GM18502 (cell line): ENCODE measurements at regions not wholly inside any gene's neighbourhood (a gene's known extent, or its start where the extent isn't known, plus 50 kb on each side); places are given as distances from the start of the nearest gene placed in this dataset.
A peak's percentile ranks its signal among the peaks of the same experiment; 100 is the strongest.

Experiments used
- ATAC-seq: cut with Tn5 transposase; IDR thresholded peaks from one replicate; pipeline ENCODE4 v1.9.1; 2021; ENCODE audit warnings: mild to moderate bottlenecking; ENCODE audit not compliant: unreplicated experiment, poor library complexity

DNA sequence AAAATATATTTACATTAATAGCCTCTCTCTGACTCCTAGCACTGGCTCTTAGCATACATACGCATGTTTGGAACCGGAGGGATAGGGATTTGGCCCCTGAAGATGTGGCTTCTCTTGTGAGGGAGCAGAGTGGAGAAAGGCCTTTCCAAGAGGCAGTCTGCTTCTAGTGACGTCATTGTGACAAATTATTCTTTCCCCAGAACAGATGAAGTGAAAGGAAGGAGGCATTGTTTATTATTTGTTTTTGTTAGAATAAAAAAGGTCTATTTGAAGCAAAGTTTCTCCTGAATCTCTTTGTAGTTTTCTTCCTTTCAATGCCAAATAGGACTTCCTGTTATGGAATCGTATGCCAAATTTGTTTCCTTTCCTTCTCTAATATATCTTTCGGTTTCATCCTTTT is 361.6 kb downstream of the ICE1 start:
- no peak for ATAC-seq

GRCh38 chr5:5783021-5783420 is 360.5 kb downstream of the ICE1 start:
- no peak for ATAC-seq

DNA sequence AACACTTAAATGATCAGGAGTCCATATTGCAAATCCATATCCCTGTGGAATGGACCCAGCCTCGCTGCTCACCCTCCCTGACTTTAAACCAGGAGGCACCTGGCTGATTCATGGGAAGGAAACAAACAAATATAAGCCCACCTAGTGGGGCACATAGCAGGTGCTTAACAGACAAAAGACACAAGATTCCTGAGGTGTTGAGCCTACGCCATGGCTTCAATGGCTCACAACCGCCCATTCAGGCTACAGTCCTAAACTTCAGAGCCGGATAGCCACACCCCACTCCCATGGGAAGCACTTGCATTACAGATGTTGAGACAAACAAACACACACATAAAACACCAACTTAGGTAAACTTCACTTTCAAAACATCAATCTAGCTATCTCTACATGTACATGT is 359.9 kb downstream of the ICE1 start:
- ATAC-seq, result no peak

- ATAC-seq, result peak; percentile 55
Observed at GRCh38 chr5:5781335-5781734, 358.9 kb downstream of the ICE1 start.

GRCh38 chr5:5780253-5780652 is 357.8 kb downstream of the ICE1 start:
- no peak for ATAC-seq

- ATAC-seq, result no peak
Observed at GRCh38 chr5:5777013-5777412, 354.5 kb downstream of the ICE1 start.

GRCh38 chr5:5772202-5772601 is 349.7 kb downstream of the ICE1 start:
- ATAC-seq, result no peak

DNA sequence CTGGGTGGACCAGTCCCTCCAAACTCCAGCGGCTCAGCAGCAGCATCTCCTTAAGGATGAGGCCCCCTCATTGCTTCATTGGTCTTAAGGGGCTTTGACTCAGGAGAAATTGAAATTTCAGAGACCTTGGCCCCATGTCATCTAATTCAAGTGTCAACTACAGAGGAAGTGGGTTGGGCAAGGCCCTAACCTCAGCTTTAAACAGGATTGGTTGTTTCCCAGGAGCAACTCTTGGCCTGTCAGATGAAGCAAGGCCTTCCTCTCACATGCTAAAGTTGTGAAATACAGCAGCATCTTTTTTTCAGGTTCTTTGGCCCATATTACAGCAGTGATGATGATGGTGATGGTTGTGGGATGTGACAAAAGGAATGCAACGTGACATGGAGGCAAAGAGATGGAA is 348.3 kb downstream of the ICE1 start:
- ATAC-seq, result no peak

DNA sequence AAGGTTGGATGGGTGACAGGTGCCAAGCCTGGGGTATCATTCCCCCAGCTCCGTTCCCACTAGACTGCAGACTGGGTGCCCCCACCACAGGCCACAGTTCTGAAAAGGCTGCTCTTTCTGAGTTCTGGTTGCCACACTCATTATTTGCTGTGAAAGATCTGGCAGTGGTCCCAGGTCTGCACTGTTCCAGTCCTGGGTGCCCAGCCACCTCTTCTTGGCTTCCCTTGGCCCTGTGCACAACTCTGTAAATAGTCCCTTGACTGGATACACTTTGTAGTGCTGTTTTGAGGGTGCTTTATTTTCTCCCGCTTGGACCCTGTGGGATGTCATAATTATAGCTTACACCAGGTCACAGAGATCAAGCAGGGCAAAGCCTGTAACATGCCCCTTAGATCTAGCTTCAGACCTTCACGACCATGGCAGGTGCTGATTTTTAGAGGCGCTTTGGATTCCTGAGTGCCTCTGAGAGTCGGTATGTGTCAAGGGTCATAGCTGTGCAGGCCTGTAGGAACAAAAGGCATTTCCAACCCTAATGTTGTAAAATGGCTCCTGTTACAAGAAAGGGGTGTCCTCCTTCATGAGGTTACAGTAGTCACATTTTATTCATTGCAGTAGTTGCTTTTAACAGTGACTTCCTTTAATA is 344.9 kb downstream of the ICE1 start:
- ATAC-seq, result no peak

- ATAC-seq, result no peak
Observed at GRCh38 chr5:5765066-5765850, 342.8 kb downstream of the ICE1 start.

- ATAC-seq, result no peak
Observed at GRCh38 chr5:5764246-5764645, 341.8 kb downstream of the ICE1 start.

DNA sequence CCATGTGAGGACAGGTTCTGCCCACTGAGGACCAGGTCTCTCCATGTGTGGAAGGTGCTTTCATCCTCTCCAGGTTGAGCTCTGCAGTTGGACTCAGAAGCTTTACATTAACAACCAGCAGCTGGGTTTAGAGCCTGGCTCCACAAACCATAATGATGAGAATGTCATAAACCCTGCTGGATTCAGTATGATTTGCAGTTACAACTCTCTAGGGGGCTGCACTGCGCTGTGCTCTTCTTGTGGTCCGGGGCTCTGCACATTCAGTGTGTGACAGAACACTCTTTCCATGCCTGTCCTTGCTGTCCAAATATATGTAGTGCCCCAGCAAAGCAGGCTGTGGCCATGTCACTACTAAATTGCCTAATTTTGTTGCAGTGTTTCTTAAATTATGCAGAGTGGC is 334.3 kb downstream of the ICE1 start:
- ATAC-seq, result no peak

GRCh38 chr5:5755888-5756287 is 333.4 kb downstream of the ICE1 start:
- peak; percentile 42 for ATAC-seq

DNA sequence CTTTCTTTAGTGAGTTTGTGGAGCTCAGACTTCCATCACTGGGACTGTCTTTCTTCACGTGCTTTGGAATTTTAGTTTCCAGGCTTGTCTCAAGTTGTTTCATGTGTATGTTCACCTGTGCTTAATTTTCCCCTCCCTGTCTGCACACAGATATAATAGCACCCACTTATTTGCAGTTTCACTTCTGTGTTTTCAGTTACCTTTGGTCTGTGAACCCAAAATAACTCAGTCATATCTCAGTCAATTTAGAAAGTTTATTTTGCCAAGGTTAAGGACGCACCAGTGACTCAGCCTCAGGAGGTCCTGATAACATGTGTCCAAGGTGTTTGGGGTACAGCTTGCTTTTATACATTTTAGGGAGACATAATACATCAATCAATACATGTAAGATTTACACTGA is 330.4 kb downstream of the ICE1 start:
- ATAC-seq, result peak; percentile 72

GRCh38 chr5:5751987-5752386 is 329.5 kb downstream of the ICE1 start:
- ATAC-seq, result no peak

GRCh38 chr5:5751498-5751897 is 329.0 kb downstream of the ICE1 start:
- ATAC-seq, result peak; percentile 53

DNA sequence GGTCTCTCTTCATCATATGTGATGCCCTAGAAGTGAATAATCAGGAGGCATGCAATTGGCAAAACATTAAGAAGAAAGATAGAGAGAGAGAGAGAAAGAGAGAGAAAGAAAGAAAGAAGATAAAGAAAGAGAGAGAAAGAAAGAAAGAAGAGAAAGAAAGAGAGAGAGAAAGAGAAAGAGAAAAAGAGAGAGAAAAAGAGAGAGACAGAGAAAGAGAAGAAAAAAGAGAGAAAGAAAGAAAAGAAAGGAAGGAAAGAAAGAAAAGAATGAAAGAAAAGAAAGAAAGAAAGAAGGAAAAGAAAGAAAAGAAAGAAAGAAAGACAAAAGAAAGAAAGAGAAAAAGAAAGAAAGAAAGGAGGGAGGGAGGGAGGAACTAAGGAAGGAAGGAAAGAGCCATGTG is 318.9 kb downstream of the ICE1 start:
- ATAC-seq, result no peak

DNA sequence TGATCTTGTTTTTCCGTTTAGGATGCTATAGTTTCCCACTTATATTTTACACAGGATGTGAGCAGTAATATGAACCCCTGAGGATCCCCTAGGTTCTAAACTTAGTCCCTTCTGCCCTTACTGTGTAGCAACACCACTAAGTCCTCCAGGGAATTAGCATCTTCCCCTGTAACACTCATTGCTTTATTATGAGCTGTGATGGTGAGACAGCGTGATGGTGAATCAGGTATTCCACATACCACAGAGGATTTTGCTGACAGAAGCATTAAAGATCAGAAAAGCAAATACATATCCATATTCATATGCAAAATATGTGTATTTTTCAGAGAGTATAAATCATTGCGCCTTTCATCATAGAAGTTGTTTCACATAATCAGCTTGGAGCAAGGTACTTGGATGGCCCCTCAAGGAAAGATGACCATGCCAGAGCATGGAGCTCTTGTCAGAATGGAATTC is 317.0 kb downstream of the ICE1 start:
- peak; percentile 37 for ATAC-seq

GRCh38 chr5:5738797-5739489 is 316.5 kb downstream of the ICE1 start:
- ATAC-seq, result peak; percentile 86

- ATAC-seq, result no peak
Observed at GRCh38 chr5:5736007-5736406, 313.5 kb downstream of the ICE1 start.

DNA sequence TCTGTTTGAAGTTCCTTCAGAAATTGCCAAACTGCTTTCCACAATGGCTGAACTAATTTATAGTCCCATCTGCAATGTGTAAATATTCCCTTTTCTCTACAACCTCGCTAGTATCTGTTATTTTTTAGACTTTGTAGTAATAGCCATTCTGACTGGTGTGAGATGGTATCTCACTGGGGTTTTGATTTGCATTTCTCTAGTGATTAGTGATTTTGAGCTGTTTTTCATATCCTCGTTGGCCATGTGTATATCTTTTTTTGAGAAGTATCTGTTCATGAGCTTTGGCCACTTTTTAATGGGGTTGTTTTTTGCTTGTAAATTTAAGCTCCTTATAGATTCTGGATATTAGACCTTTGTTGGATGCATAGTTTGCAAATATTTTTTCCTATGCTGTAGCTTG is 310.6 kb downstream of the ICE1 start:
- ATAC-seq, result peak; percentile 58
